GM13976 (cell line): ENCODE measurements at regions not wholly inside any gene's neighbourhood (a gene's known extent, or its start where the extent isn't known, plus 50 kb on each side); places are given as distances from the start of the nearest gene placed in this dataset.
A peak's percentile ranks its signal among the peaks of the same experiment; 100 is the strongest.

Source experiments
- DNase-seq: peaks from one replicate; pipeline ENCODE4 v3.0.0; 2012; ENCODE audit warnings: low spot score
- in situ Hi-C: fragments of 300-500 bp; cut with MboI; formaldehyde crosslinking; loops from one replicate; pipeline ENCODE4 v1.12.0; 2022; ENCODE audit warnings: low sequenced_read_pairs, mixed read lengths, inconsistent platforms; ENCODE audit not compliant: unreplicated experiment
- TF ChIP-seq, protein P1 (sequence below): IDR thresholded peaks from 2 replicates; pipeline ENCODE4 v1.5.1; 2012; ENCODE audit warnings: borderline replicate concordance, mild to moderate bottlenecking; ENCODE audit not compliant: insufficient read depth; ENCODE audit errors: extremely low read depth, missing control alignments, control extremely low read depth

DNA sequence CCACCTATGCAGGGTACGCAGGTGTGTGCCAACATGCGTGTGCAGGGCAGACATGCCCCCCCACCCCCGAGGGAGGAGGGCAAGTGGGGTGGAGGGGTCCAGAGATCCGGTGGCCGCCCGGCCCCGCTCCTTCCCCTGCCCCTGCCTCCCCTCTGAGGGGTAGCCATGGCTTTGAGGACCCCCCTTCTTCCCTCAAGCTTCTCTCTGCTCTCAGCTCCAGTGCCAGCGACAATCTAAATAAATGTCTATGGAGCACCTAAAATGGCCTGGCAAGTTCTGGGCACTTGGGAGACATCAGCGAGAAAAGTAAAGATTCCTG is 91.9 kb downstream of the ZFP36L2 start:
- TF ChIP-seq, protein P1, sequence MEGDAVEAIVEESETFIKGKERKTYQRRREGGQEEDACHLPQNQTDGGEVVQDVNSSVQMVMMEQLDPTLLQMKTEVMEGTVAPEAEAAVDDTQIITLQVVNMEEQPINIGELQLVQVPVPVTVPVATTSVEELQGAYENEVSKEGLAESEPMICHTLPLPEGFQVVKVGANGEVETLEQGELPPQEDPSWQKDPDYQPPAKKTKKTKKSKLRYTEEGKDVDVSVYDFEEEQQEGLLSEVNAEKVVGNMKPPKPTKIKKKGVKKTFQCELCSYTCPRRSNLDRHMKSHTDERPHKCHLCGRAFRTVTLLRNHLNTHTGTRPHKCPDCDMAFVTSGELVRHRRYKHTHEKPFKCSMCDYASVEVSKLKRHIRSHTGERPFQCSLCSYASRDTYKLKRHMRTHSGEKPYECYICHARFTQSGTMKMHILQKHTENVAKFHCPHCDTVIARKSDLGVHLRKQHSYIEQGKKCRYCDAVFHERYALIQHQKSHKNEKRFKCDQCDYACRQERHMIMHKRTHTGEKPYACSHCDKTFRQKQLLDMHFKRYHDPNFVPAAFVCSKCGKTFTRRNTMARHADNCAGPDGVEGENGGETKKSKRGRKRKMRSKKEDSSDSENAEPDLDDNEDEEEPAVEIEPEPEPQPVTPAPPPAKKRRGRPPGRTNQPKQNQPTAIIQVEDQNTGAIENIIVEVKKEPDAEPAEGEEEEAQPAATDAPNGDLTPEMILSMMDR: no peak
- DNase-seq: no peak
- in situ Hi-C loops: no loop called here

DNA sequence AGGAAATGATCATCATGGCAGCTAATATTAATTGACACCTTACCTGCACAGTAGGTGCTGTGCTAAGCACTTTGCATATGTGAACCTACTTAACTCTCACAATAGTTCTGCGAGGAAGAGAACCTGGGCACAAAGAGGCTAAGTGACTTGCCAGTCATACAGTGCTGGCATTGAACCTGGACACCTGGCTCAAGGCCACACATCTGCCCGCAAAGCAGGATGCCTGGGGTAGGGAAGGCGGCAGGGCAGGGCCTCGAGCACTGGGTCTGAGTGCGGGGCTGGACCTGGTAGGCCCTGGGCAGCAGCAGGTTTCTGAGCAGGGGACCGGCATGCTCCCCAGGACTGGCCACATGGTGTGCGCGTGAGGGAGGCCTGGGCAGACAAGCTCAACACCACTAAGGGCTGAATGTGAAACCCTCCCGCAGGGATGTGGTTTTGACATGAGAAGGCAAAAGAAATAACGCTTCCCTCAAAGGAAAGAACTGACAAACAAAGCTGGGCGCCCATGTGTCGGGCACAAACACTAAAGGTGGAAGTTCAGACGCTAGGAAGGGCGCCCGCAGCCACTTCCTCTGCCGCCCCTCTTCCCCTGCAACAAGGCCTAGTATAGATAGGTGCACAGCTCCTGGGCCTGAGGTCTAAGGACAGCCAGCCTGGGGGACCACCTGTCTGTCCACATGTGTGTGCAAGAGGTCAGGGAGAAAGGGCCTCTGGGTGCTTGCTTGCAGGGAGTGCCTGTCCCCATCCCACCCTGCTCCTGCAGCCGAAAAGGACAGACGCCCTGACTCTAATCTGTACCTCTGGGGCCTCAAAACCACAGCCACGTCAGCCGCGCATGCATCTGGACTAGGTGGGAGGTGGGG is 92.5 kb downstream of the ZFP36L2 start:
- in situ Hi-C loops: no loop called here
- TF ChIP-seq, protein P1: no peak
- DNase-seq: peak; percentile 63

DNA sequence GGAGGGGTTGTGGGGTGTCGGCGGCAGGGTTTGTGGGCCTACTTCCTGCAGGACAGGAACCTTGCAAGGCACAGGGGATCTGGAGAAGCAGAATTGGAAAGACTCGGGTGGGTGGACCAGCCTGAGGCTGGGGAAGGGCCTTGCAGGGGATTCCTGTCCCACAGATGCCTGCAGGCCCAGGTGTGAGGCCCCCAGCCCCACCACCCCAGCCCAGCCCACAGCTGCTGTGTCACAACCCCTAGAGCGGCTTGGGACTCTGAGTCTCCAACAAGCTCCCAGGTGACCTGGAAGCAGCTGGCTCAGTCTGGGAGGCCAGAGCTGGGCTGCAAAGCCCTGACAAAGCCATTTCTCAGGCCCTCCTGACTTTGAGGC is 93.1 kb downstream of the ZFP36L2 start:
- in situ Hi-C loops: no loop called here
- TF ChIP-seq, protein P1: no peak
- DNase-seq: peak; percentile 23

DNA sequence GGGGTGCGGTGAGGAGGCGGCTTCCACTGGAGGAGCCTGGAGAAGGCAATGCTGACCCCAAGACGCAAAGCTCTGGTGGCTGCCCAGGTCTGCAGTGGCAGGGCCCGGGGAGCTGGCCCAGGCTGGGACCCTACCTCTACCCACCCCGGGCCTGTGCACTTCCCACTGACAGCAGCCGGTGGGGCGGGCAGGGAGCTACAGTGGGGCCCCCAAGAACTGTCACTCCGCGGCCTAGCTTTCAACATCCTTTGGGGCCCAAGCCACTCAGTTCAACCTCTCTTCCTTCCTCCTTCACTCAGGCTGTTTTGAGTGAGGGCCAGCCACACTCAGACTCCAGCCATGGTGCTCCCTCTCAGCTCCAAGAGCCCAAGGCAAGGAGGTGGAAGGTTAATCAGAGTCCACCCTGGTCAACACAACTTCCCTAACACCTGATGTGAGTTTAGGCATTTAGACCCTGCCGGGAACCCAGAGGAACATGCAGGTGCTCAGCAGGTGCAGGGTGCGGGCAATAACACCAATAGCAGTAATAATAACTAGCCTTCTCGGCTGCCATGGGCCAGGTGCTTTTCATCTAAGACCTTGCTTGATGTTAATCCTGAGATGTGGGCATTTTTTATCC is 93.6 kb downstream of the ZFP36L2 start:
- in situ Hi-C loops: no loop called here
- TF ChIP-seq, protein P1: no peak
- DNase-seq: peak; percentile 63

DNA sequence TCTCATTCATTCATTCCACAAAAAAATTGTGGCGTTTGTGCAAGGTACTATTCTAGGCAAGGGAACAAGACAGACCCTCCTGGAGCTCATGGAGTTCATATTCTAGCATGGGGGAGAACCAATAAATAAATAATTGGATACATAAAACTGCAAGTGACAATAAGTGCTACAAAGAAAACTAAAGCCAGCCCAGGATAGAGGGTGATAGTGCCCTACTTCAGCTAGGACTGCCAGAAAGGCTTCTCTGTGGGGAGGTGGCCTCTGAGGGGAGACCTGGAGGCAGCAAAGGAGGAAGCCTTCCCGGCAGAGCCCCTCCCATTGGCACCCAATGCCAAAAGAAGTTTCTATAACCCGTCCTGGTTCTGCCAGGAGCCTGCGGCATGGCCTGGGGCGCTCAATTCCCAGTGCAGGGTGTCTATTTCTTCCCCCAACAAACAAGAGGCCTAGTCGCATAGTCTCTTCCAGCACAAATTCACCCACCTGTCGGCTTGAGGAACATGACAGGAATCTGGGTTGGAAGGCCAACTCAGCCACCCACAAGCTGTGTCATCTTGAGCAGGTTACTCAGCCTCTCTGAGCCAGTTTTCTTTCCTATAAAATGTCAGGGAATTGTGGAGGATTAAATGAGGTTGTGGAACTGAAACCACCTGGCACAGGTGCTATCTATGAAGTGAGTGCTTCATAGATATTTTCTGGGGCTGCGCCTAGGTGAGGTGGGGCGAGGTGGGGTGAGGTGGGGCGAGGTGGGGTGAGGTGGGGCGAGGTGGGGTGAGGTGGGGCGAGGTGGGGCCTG is 94.3 kb downstream of the ZFP36L2 start:
- in situ Hi-C loops: no loop called here
- TF ChIP-seq, protein P1: no peak
- peak; percentile 32 for DNase-seq

DNA sequence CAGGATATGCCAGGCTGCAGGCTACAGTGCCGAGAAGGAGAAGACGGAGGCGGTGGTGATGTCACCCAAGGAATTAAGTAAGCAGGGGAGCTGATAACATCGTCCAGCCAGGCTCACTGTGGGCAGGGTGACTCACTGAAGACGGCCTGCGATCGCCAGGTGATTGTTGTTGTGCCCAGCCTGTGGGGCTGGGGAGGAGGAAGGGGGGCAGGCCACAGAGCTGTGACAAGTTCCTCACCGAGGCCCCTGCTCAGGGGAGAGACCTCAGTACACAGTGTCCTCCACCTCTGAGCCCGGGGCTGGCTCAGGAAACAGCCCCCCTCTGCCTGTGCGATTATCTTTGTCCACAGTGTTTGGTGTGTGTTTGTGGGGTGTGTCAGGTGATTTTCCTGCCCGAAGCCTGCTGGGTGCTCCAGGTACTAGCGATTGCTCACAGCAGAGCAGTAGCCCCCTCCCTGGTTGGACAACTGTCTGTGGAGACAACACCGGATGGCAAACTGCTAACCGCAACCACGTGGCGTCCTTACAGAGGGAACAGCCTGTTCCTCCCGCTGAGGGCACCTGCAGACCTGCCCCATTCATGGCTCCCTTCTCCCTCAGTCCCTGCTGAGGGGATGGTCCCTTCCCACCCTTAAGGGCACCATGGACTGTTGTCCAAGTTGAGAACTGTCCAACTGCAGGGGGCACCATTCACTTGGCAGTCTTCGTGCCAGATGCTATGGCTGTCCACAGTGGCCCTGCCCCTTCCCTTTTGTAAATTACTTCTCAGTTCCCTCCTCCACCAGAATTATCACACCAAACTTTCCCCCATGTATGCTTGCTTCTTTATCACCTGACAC is 95.1 kb downstream of the ZFP36L2 start:
- in situ Hi-C loops: no loop called here
- TF ChIP-seq, protein P1: peak; percentile 59
- DNase-seq: peak; percentile 83
